HG02642 (cell line): ENCODE measurements at regions not wholly inside any gene's neighbourhood (a gene's known extent, or its start where the extent isn't known, plus 50 kb on each side); places are given as distances from the start of the nearest gene placed in this dataset.
A peak's percentile ranks its signal among the peaks of the same experiment; 100 is the strongest.

ENCODE experiments used
- ATAC-seq: cut with Tn5 transposase; IDR thresholded peaks from one replicate; pipeline ENCODE4 v1.9.1; 2021; ENCODE audit warnings: mild to moderate bottlenecking; ENCODE audit not compliant: unreplicated experiment, poor library complexity

- ATAC-seq = no peak
Observed at GRCh38 chr2:74036010-74036409, 51.3 kb downstream of the TET3 start.

- no peak for ATAC-seq
Observed at GRCh38 chr2:74036450-74037195, 51.9 kb downstream of the TET3 start.

- ATAC-seq = peak; percentile 56
Observed at GRCh38 chr2:74037379-74037860, 52.7 kb downstream of the TET3 start.

GRCh38 chr2:74039611-74040010 is 54.9 kb downstream of the TET3 start:
- ATAC-seq = no peak

- no peak for ATAC-seq
Observed at GRCh38 chr2:74041182-74041581, 56.5 kb downstream of the TET3 start.

GRCh38 chr2:74041726-74042125 is 57.0 kb downstream of the TET3 start:
- ATAC-seq = no peak

- ATAC-seq = no peak
Observed at GRCh38 chr2:74042606-74043005, 57.9 kb downstream of the TET3 start.

GRCh38 chr2:74043345-74044329 is 58.9 kb downstream of the TET3 start:
- no peak for ATAC-seq

GRCh38 chr2:74044999-74045398 is 60.3 kb downstream of the TET3 start:
- no peak for ATAC-seq

GRCh38 chr2:74045454-74045853 is 60.7 kb downstream of the TET3 start:
- ATAC-seq = no peak

GRCh38 chr2:74046441-74046840 is 61.7 kb downstream of the TET3 start:
- ATAC-seq = no peak

GRCh38 chr2:74047152-74047551 is 62.4 kb downstream of the TET3 start:
- ATAC-seq = no peak

- no peak for ATAC-seq
Observed at GRCh38 chr2:74048147-74048546, 63.4 kb downstream of the TET3 start.

- no peak for ATAC-seq
Observed at GRCh38 chr2:74048843-74049519, 64.3 kb downstream of the TET3 start.

- no peak for ATAC-seq
Observed at GRCh38 chr2:74050151-74050550, 65.4 kb downstream of the TET3 start.

GRCh38 chr2:74051504-74051903 is 66.8 kb downstream of the TET3 start:
- ATAC-seq = no peak

- no peak for ATAC-seq
Observed at GRCh38 chr2:74052732-74053710, 68.3 kb downstream of the TET3 start.

GRCh38 chr2:74053959-74054715 is 69.4 kb downstream of the TET3 start:
- no peak for ATAC-seq
